SK-N-SH (cell line): ENCODE measurements at regions not wholly inside any gene's neighbourhood (a gene's known extent, or its start where the extent isn't known, plus 50 kb on each side); places are given as distances from the start of the nearest gene placed in this dataset.

Experiments
- CTCF ChIA-PET: fragments of 300-600, 350-600 bp; formaldehyde crosslinking; extraction: SDS; loops from one replicate; lab custom pipeline; 2021; lab: Yijun Ruan, JAX
- POLR2A ChIA-PET: fragments of 350-600 bp; sonication (Branson Sonifier 250); formaldehyde crosslinking; extraction: SDS; loops from one replicate; lab custom pipeline; 2020; ENCODE audit warnings: antibody characterized with exemption, inconsistent platforms; lab: Yijun Ruan, JAX
- DNase-seq: peaks from one replicate; pipeline ENCODE4 v3.0.0; 2012
- H2AFZ ChIP-seq: fragments of 200-600 bp; sonication (generic); 2 replicates; pipeline ENCODE4 v1.8.1; 2016; ENCODE audit warnings: antibody characterized with exemption, mild to moderate bottlenecking, low read depth
- H3F3A ChIP-seq: fragments of 200-600 bp; sonication (generic); replicated peaks from 2 replicates; pipeline ENCODE3; 2016; ENCODE audit warnings: antibody characterized with exemption, mild to moderate bottlenecking; ENCODE audit not compliant: insufficient read depth
- H3K27ac ChIP-seq, 2 experiments: fragments of 200-500 bp in 1 of 2; fragments of 200-600 bp in 1 of 2; sonication (Bioruptor generic) in 1 of 2; sonication (generic), shearing (Covaris generic) in 1 of 2; 2 replicates each; pipeline versions ENCODE4 v1.5.1 to v1.6.1; 2014 to 2016; ENCODE audit warnings: low read depth in 2 of 2, inconsistent platforms in 1 of 2, low read length in 1 of 2, mild to moderate bottlenecking in 1 of 2, mixed read lengths in 1 of 2
- H3K27me3 ChIP-seq: fragments of 200-600 bp; sonication (generic), shearing (Covaris generic); 2 replicates; pipeline ENCODE4 v1.6.1; 2016; ENCODE audit warnings: mixed run types; ENCODE audit not compliant: insufficient read depth
- H3K36me3 ChIP-seq, 2 experiments: fragments of 200-500 bp in 1 of 2; fragments of 200-600 bp in 1 of 2; sonication (Bioruptor generic) in 1 of 2; sonication (generic) in 1 of 2; replicated peaks in 1 of 2; 2 replicates each; pipeline versions ENCODE3 to v1.5.1; 2014 to 2016; ENCODE audit warnings: low read length in 1 of 2, mild to moderate bottlenecking in 1 of 2; ENCODE audit not compliant: insufficient read depth in 2 of 2, control insufficient read depth in 1 of 2
- H3K4me1 ChIP-seq, 2 experiments: fragments of 200-500 bp in 1 of 2; fragments of 200-600 bp in 1 of 2; sonication (Bioruptor generic) in 1 of 2; sonication (generic), shearing (Covaris generic) in 1 of 2; 2 replicates each; pipeline versions ENCODE4 v1.5.1 to v1.6.1; 2014 to 2016; ENCODE audit warnings: low read depth in 1 of 2, low read length in 1 of 2, mixed run types in 1 of 2; ENCODE audit not compliant: insufficient read depth in 2 of 2, control insufficient read depth in 1 of 2
- H3K4me2 ChIP-seq: fragments of 200-600 bp; sonication (generic), shearing (Covaris generic); 2 replicates; pipeline ENCODE4 v1.6.1; 2017; ENCODE audit warnings: mixed run types
- H3K4me3 ChIP-seq, 2 experiments: fragments of 200-500 bp in 1 of 2; fragments of 200-600 bp in 1 of 2; sonication (Bioruptor generic) in 1 of 2; sonication (generic), shearing (Covaris generic) in 1 of 2; 2 replicates each; pipeline versions ENCODE4 v1.5.1 to v1.8.1; 2014 to 2016; ENCODE audit warnings: low read depth in 2 of 2, inconsistent platforms in 1 of 2, low read length in 1 of 2, mild to moderate bottlenecking in 1 of 2, mixed read lengths in 1 of 2, moderate library complexity in 1 of 2
- H3K79me2 ChIP-seq: fragments of 200-600 bp; sonication (generic); 2 replicates; pipeline ENCODE4 v1.8.1; 2017; ENCODE audit warnings: mild to moderate bottlenecking; ENCODE audit not compliant: insufficient read depth
- H3K9ac ChIP-seq: fragments of 200-600 bp; sonication (generic); 2 replicates; pipeline ENCODE4 v1.6.1; 2017; ENCODE audit warnings: mixed run types
- H3K9me2 ChIP-seq: fragments of 200-600 bp; sonication (generic); 2 replicates; pipeline ENCODE4 v1.6.1; 2017; ENCODE audit warnings: mixed run types
- H3K9me3 ChIP-seq: fragments of 200-600 bp; sonication (generic); 2 replicates; pipeline ENCODE4 v1.6.1; 2017; ENCODE audit warnings: mixed run types, mild to moderate bottlenecking, moderate library complexity
- H4K20me1 ChIP-seq: fragments of 200-600 bp; sonication (generic); 2 replicates; pipeline ENCODE4 v1.6.1; 2017; ENCODE audit warnings: mild to moderate bottlenecking, mixed run types; ENCODE audit not compliant: insufficient read depth
- ELF1 ChIP-seq: IDR thresholded peaks from 2 replicates; pipeline ENCODE4 v1.4.0; 2012
- EP300 ChIP-seq, 2 experiments: IDR thresholded peaks; 2 replicates each; pipeline versions ENCODE4 v1.4.0 to v1.6.1; 2012; ENCODE audit warnings: borderline replicate concordance in 1 of 2, low read depth in 1 of 2, low read length in 1 of 2
- FOSL2 ChIP-seq: IDR thresholded peaks from 2 replicates; pipeline ENCODE4 v1.4.0; 2012; ENCODE audit warnings: low read depth, mild to moderate bottlenecking, moderate library complexity, borderline replicate concordance
- FOXM1 ChIP-seq: IDR thresholded peaks from 2 replicates; pipeline ENCODE4 v1.4.0; 2012; ENCODE audit warnings: low read depth, mild to moderate bottlenecking
- GABPA ChIP-seq: IDR thresholded peaks from 2 replicates; pipeline ENCODE4 v1.4.0; 2012; ENCODE audit warnings: low read depth, mild to moderate bottlenecking
- GATA2 ChIP-seq: sonication (generic); formaldehyde crosslinking; IDR thresholded peaks from 2 replicates; pipeline ENCODE4 v1.5.0; 2020; ENCODE audit warnings: mild to moderate bottlenecking, missing genetic modification reagents
- MEF2A ChIP-seq: IDR thresholded peaks from 2 replicates; pipeline ENCODE4 v1.4.0; 2012; ENCODE audit warnings: low read depth, borderline replicate concordance
- NFIC ChIP-seq: IDR thresholded peaks from 2 replicates; pipeline ENCODE4 v1.4.0; 2012; ENCODE audit warnings: borderline replicate concordance
- NRF1 ChIP-seq: IDR thresholded peaks from 2 replicates; pipeline ENCODE4 v1.6.1; 2012; ENCODE audit warnings: low read depth, mild to moderate bottlenecking, low read length
- PBX3 ChIP-seq: IDR thresholded peaks from 2 replicates; pipeline ENCODE4; 2012
- RAD21 ChIP-seq: IDR thresholded peaks from 2 replicates; pipeline ENCODE4 v1.6.1; 2012; ENCODE audit warnings: mild to moderate bottlenecking, low read length
- RCOR1 ChIP-seq: fragments of 150-350 bp; IDR thresholded peaks from 2 replicates; pipeline ENCODE4 v1.6.1; 2017; ENCODE audit warnings: antibody characterized with exemption, low read length
- SIN3A ChIP-seq: IDR thresholded peaks from 2 replicates; pipeline ENCODE4 v1.6.1; 2012; ENCODE audit warnings: low read depth, mild to moderate bottlenecking, low read length, moderate library complexity, borderline replicate concordance
- SMC3 ChIP-seq: IDR thresholded peaks from 2 replicates; pipeline ENCODE4 v1.6.1; 2012; ENCODE audit warnings: low read depth, low read length, improper control_type of control experiment
- TAF1 ChIP-seq: IDR thresholded peaks from 2 replicates; pipeline ENCODE4 v1.6.1; 2012; ENCODE audit warnings: low read depth, mild to moderate bottlenecking, low read length, moderate library complexity, borderline replicate concordance
- TCF12 ChIP-seq: IDR thresholded peaks from 2 replicates; pipeline ENCODE4 v1.4.0; 2012
- TEAD4 ChIP-seq: IDR thresholded peaks from 2 replicates; pipeline ENCODE4 v1.4.0; 2012; ENCODE audit warnings: mild to moderate bottlenecking, borderline replicate concordance; ENCODE audit not compliant: insufficient read depth
- YY1 ChIP-seq: IDR thresholded peaks from 2 replicates; pipeline ENCODE4 v1.4.0; 2012; ENCODE audit warnings: low read depth, mild to moderate bottlenecking
- ZBTB33 ChIP-seq: IDR thresholded peaks from 2 replicates; pipeline ENCODE4 v1.4.0; 2012; ENCODE audit warnings: low read depth, borderline replicate concordance
- WGBS: methylation state at CpG from one replicate; pipeline ENCODE4 v1.1.6; 2017; ENCODE audit warnings: low lambda C conversion rate; 5-methylcytosine and 5-hydroxymethylcytosine counted together
- TF ChIP-seq, protein P1 (sequence below): fragments of 150-350 bp; IDR thresholded peaks from 2 replicates; pipeline ENCODE4 v1.6.1; 2017; ENCODE audit warnings: antibody characterized with exemption, low read length, low read depth, borderline replicate concordance

DNA sequence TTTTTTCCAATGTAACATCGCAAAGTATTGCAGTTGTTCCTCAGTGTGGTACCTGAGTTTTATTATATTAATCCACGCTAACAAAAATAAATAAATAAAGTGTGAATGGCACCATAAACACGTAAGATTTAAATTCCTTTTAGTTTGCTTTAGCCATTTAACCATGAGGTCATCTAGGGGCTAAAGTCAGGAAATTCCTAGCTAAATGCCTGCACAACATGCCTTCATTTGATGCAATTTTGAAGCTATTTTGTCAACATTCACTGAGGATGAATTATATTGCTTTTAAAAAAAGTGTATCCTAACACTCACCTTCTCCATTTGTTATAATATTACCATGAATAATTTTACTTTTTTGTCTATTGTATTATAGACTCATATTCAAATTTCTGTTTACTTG, 714.4 kb downstream of the GATA3 start:
- no peaks in the 10 kb centered on the region; a peak in 1 of 4 replicates for H3K4me1 ChIP-seq
- no peak for DNase-seq
- no peaks in the 10 kb centered on the region for H3K79me2 ChIP-seq
- WGBS: 62% methylated on average over 3 of the region's 3 CpGs
- H3K4me2 ChIP-seq: no peak overlapping the region
- H2AFZ ChIP-seq: no peak overlapping the region
- POLR2A ChIA-PET: no interaction called here
- no peaks in the 10 kb centered on the region for H3K9me3 ChIP-seq
- H3K9me2 ChIP-seq: no peaks in the 10 kb centered on the region
- H3K27me3 ChIP-seq: no peaks in the 10 kb centered on the region
- H3K36me3 ChIP-seq: no peaks in the 10 kb centered on the region
- H3K27ac ChIP-seq: no peak overlapping the region
- no peak overlapping the region for H3K4me3 ChIP-seq
- H3F3A ChIP-seq: no peaks in the 10 kb centered on the region
- no peaks in the 10 kb centered on the region for H4K20me1 ChIP-seq
- CTCF ChIA-PET: no interaction called here
- TF ChIP-seq, protein P1, sequence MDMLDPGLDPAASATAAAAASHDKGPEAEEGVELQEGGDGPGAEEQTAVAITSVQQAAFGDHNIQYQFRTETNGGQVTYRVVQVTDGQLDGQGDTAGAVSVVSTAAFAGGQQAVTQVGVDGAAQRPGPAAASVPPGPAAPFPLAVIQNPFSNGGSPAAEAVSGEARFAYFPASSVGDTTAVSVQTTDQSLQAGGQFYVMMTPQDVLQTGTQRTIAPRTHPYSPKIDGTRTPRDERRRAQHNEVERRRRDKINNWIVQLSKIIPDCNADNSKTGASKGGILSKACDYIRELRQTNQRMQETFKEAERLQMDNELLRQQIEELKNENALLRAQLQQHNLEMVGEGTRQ: no peak
- TF ChIP-seq SIN3A (no peak), ELF1 (no peak), PBX3 (no peak), FOXM1 (no peak), TEAD4 (no peak), RCOR1 (no peak), NFIC (no peak), GABPA (no peak), RAD21 (no peak), NRF1 (no peak), ZBTB33 (no peak), MEF2A (no peak), SMC3 (no peak), TAF1 (no peak), YY1 (no peak), TCF12 (no peak), GATA2 (CRISPR knock-in tag) (no peak), EP300 (IDR thresholded peaks at IDR 0.05; ENCODE audit: borderline replicate concordance in 1 of 2, low read depth in 1 of 2, low read length in 1 of 2) (no peak), FOSL2 (no peak)
- H3K9ac ChIP-seq: no peak overlapping the region
